Upper lobe of right lung (tissue), 1 donor: ENCODE measurements at regions not wholly inside any gene's neighbourhood (a gene's known extent, or its start where the extent isn't known, plus 50 kb on each side); places are given as distances from the start of the nearest gene placed in this dataset.
A peak's percentile ranks its signal among the peaks of the same experiment; 100 is the strongest.

ENCODE experiments used
- ATAC-seq: fragments of 200-7000 bp; cut with Tn5 transposase; one replicate; pipeline ENCODE4 v1.9.1; 2020; ENCODE audit warnings: mild to moderate bottlenecking, moderate library complexity
- DNase-seq: peaks from one replicate; pipeline ENCODE4 v3.0.0-alpha.2; 2020
- H3K27ac ChIP-seq: fragments of 200-600 bp; one replicate; pipeline ENCODE4 v1.8.0; 2022
- H3K27me3 ChIP-seq: fragments of 200-600 bp; one replicate; pipeline ENCODE4 v1.8.0; 2022; ENCODE audit warnings: mild to moderate bottlenecking
- H3K36me3 ChIP-seq: fragments of 200-600 bp; one replicate; pipeline ENCODE4 v1.8.0; 2022
- H3K4me1 ChIP-seq: fragments of 200-600 bp; one replicate; pipeline ENCODE4 v1.8.0; 2022
- H3K4me3 ChIP-seq: fragments of 200-600 bp; one replicate; pipeline ENCODE4 v1.8.0; 2022; ENCODE audit warnings: mild to moderate bottlenecking
- H3K9me3 ChIP-seq: fragments of 200-600 bp; one replicate; pipeline ENCODE4 v1.8.0; 2022
- intact Hi-C: fragments of 100-400 bp; cut with DNase I; formaldehyde crosslinking; loops from one replicate; pipeline ENCODE4 v1.11.0; 2022
- TF ChIP-seq, protein P1 (sequence below): fragments of 200-600 bp; IDR thresholded peaks from one replicate; pipeline ENCODE4 v1.8.0; 2022; ENCODE audit warnings: antibody characterized with exemption
- donor health status: DM: no; HTN: yes; CAD: no; lungs with severe emphysema.

DNA sequence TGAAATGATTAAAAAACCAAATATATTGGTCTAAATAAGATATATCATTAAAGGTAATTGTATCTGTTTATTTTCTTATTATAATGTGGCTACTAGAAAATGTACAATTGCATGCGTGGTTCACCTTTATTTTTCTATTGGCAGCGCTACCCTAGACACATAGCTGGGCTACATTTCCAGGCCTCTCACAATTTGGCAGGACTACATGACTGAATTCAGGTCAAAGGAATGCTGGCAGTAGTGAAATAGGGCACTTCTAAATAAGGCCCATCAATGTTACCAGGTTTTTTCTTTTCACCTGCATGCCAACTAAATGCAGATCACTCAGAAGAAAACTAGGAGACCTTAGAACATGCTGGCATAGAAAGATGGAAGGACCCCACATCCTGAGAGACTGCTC is 1072.9 kb upstream of the SLIT2 start:
- no peak overlapping the region for H3K27ac ChIP-seq
- H3K36me3 ChIP-seq = no peaks in the 10 kb centered on the region
- H3K4me1 ChIP-seq = no peaks in the 10 kb centered on the region
- peak; percentile 65 for ATAC-seq
- no peak overlapping the region for H3K4me3 ChIP-seq
- TF ChIP-seq, protein P1, sequence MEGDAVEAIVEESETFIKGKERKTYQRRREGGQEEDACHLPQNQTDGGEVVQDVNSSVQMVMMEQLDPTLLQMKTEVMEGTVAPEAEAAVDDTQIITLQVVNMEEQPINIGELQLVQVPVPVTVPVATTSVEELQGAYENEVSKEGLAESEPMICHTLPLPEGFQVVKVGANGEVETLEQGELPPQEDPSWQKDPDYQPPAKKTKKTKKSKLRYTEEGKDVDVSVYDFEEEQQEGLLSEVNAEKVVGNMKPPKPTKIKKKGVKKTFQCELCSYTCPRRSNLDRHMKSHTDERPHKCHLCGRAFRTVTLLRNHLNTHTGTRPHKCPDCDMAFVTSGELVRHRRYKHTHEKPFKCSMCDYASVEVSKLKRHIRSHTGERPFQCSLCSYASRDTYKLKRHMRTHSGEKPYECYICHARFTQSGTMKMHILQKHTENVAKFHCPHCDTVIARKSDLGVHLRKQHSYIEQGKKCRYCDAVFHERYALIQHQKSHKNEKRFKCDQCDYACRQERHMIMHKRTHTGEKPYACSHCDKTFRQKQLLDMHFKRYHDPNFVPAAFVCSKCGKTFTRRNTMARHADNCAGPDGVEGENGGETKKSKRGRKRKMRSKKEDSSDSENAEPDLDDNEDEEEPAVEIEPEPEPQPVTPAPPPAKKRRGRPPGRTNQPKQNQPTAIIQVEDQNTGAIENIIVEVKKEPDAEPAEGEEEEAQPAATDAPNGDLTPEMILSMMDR = no peak
- intact Hi-C loops = no loop called here
- DNase-seq = no peak
- H3K27me3 ChIP-seq = no peaks in the 10 kb centered on the region
- H3K9me3 ChIP-seq = no peaks in the 10 kb centered on the region

DNA sequence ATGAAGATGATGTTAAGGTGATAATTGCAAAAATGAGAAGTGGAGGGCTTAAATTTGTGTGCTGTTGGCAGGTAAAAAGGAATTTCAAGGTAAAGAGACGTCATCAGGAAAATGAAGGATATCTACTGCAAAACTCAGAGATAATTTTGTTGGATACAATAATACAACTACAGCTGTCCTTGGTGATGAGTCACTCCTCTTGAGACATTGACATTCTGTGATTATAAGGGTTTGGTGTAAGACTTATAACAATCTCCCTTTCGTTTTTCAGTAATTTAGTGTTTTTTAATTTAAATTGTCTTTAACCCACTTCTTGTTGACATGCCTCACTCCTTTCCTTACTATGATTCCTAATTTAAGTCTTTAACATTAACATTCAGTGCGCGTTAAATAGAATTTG is 1074.1 kb upstream of the SLIT2 start:
- TF ChIP-seq, protein P1 = no peak
- no peak overlapping the region for H3K27ac ChIP-seq
- intact Hi-C loops = no loop called here
- no peaks in the 10 kb centered on the region for H3K4me1 ChIP-seq
- no peak for ATAC-seq
- no peak overlapping the region for H3K4me3 ChIP-seq
- H3K36me3 ChIP-seq = no peaks in the 10 kb centered on the region
- DNase-seq = no peak
- peaks cover under 1% of the 10 kb centered on the region for H3K9me3 ChIP-seq
- H3K27me3 ChIP-seq = no peaks in the 10 kb centered on the region

- H3K36me3 ChIP-seq = no peaks in the 10 kb centered on the region
- ATAC-seq = no peak
- DNase-seq = no peak
- no peak overlapping the region for H3K4me3 ChIP-seq
- H3K27me3 ChIP-seq = no peaks in the 10 kb centered on the region
- H3K4me1 ChIP-seq = no peaks in the 10 kb centered on the region
- intact Hi-C loops = no loop called here
- H3K9me3 ChIP-seq = peaks cover 4% of the 10 kb centered on the region
- TF ChIP-seq, protein P1 = no peak
- no peak overlapping the region for H3K27ac ChIP-seq
Measured at GRCh38 chr4:19171832-19172231, 1079.9 kb upstream of the SLIT2 start.

GRCh38 chr4:19167311-19167710 is 1084.4 kb upstream of the SLIT2 start:
- TF ChIP-seq, protein P1 = no peak
- no peak overlapping the region for H3K4me3 ChIP-seq
- no peak overlapping the region for H3K27ac ChIP-seq
- H3K4me1 ChIP-seq = no peaks in the 10 kb centered on the region
- ATAC-seq (no peak), DNase-seq (no peak)
- H3K9me3 ChIP-seq = peaks cover under 1% of the 10 kb centered on the region
- H3K36me3 ChIP-seq = no peaks in the 10 kb centered on the region
- intact Hi-C loops = no loop called here
- no peaks in the 10 kb centered on the region for H3K27me3 ChIP-seq

- intact Hi-C loops = no loop called here
- no peaks in the 10 kb centered on the region for H3K4me1 ChIP-seq
- no peaks in the 10 kb centered on the region for H3K9me3 ChIP-seq
- no peaks in the 10 kb centered on the region for H3K27me3 ChIP-seq
- DNase-seq (no peak), ATAC-seq (no peak)
- H3K36me3 ChIP-seq = no peaks in the 10 kb centered on the region
- H3K4me3 ChIP-seq = no peak overlapping the region
- TF ChIP-seq, protein P1 = no peak
- no peak overlapping the region for H3K27ac ChIP-seq
Measured at GRCh38 chr4:19164334-19164733, 1087.4 kb upstream of the SLIT2 start.

- ATAC-seq = no peak
- no peak for DNase-seq
- Histone ChIP-seq H3K27me3 (no peaks in the 10 kb centered on the region), H3K36me3 (no peaks in the 10 kb centered on the region), H3K4me3 (no peak overlapping the region), H3K27ac (no peak overlapping the region), H3K9me3 (no peaks in the 10 kb centered on the region), H3K4me1 (no peaks in the 10 kb centered on the region)
- intact Hi-C loops = no loop called here
- TF ChIP-seq, protein P1 = no peak
Measured at GRCh38 chr4:19159874-19160273, 1091.8 kb upstream of the SLIT2 start.
